Epithelial cell of prostate (primary cell): ENCODE measurements at regions not wholly inside any gene's neighbourhood (a gene's known extent, or its start where the extent isn't known, plus 50 kb on each side); places are given as distances from the start of the nearest gene placed in this dataset.

Experiments used
- DNase-seq: peaks from one replicate; pipeline ENCODE4 v3.0.0-alpha.2; 2011; ENCODE audit warnings: low read depth, low spot score
- H3K27ac ChIP-seq: fragments of 450-650 bp; 2 replicates; pipeline ENCODE4 v1.5.1; 2017; ENCODE audit warnings: mild to moderate bottlenecking

DNA sequence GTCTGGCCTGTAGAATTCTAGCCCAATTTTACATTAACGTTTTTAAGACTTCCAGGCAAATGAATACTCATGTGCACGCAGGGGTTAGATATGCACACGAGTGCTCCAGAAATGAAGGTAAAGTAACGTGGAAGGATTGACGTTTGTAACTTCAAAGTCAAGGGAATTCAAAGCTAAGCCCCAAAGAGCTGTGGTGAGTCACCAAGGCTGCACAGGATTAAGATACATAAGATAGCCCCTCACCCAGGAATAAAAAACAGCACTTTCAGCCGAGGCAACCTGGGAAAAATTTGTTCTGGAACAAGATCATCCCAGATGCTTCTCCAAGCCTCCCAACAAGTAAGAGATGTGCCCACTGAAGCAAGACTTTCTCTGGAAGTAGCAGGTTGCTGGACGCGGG is 259.6 kb upstream of the PLXNA2 start:
- H3K27ac ChIP-seq, result no peak overlapping the region
- DNase-seq, result no peak

DNA sequence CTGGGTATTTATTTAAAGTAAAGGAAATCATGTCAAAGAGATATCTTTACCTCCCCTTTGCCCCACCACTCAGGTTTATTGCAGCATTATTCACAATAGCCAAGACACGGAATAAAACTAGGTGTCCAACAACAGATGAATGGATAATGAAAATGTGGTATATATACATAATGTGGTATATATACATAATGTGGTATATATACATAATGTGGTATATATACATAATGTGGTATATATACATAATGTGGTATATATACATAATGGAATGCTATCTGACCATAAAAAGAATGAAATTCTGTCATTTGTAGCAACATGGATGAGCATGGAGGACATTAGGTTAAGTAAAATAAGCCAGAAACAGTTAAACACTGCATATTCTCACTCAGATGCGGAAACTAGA is 262.6 kb upstream of the PLXNA2 start:
- DNase-seq, result no peak

DNA sequence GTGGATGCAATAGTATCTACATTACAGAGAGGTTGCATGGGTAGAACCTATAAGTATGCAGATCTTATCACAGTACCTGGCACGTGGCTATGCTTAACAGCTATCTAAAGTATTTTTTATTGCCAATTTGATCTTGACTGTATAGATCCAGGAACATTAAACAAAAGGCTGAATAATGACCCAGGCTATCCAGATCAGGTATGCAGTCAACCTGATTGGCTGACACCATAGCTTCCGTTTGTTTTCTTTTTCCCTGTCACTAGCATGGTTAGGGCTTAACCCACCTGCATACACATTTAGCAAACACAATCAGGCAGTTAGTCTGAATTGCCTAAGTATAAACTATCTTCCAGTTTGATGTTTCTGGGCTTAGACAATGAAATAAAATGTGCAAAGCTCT is 264.9 kb upstream of the PLXNA2 start:
- DNase-seq, result no peak
- no peak overlapping the region for H3K27ac ChIP-seq

More for the DNA sequence above, 262.6 kb upstream of the PLXNA2 start:
- H3K27ac ChIP-seq, result no peak overlapping the region

DNA sequence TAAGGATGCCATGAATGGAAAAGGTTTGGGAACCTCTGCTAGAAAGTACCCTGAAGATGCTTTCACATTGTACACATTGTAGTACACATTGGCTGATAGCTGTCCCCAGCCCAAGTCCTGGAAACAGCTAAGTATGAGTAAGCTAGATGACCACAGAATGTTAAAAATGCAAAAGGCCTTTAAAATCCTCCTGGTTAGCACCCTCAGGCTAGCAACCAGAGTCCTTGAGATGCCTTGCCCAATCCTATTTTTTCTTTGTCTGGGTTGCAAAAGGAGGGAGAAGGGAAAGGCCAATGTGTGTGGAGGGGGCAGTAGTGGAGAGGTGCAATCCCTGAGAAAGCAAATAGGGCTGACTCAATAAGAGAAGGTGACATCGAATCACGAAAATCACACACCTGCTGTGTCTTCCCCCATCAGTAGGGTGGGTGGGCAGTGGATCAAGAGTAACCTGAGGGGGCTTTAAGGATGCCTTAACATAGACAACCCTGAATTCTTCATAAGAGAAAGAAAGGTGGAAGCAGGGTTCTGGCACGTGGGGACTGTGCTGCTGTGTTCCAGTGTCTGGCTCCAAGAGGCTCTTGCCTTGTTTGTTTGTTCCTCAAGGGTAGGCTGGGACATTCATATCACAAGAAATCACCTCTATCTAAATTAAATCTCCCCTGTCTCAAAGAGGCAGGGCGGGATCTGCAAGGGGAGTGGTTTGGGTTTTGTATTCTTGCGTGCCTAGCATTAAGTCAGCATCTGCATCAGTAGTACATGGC is 266.2 kb upstream of the PLXNA2 start:
- H3K27ac ChIP-seq, result no peak overlapping the region
- no peak for DNase-seq

DNA sequence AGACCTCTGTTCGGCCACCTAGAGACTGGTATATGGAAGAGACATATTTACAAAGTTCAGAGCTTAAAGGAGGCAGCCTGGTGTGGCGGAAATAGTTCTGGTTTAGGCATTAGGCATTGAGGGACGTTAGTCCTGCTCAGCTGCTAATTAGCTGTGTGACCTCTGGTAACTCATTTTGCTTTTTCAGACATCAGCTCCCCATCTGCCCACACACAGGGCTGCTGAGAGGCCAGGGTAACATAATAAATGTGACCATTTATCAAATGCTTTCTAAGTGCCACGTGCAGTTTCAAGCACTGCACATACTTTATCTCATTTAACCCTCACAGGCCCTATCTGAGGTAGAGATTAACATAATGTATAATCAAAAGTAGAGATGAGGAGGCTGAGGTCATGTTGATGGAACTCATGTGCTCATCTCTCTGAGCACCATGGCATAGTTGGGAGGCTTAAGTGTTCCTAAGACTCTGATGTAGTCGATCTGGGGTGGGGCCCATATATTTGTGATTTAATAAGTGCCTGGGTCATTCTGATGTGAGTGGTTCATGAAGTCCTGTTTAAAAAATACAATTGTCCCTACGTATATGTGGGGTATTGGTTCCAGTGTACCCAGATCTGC is 267.2 kb upstream of the PLXNA2 start:
- no peak for DNase-seq
- no peak overlapping the region for H3K27ac ChIP-seq

DNA sequence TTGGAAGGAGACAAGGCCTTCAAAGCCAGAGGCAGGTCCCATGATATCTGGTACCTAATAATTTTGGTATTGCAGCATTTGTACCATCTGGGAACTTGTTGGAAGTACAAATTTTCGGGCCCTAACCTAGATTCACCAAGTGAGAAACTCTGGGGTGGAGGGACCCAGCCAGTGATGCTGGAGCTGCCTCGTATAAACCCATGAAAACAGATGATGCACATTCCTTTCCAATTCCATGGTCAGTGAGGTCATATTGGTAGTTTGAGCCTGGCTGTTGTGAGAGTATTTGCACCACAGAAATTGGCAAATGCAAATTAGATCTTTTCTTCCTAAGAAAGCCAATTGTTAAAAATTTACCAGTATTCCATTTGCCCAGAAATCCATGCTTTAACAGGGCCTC is 269.6 kb upstream of the PLXNA2 start:
- H3K27ac ChIP-seq, result no peak overlapping the region
- DNase-seq, result no peak

DNA sequence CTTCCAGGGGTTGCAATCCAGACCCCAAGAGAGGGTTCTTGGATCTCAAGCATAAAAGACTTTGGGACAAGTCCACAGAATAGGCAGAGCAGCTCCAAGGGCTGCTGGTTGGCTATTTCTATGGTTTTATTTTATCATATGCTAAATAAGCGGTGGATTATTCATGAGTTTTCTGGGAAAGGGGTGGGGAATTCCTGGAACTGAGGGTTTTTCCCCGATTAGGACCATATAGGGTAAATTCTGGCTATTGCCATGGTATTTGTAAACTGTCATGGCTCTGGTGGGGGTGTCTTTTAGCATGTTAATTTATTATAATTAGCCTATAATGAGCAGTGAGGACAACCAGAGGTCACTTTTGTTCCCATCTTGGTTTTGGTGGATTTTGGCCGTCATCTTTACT is 270.9 kb upstream of the PLXNA2 start:
- no peak for DNase-seq
- H3K27ac ChIP-seq, result no peak overlapping the region

DNA sequence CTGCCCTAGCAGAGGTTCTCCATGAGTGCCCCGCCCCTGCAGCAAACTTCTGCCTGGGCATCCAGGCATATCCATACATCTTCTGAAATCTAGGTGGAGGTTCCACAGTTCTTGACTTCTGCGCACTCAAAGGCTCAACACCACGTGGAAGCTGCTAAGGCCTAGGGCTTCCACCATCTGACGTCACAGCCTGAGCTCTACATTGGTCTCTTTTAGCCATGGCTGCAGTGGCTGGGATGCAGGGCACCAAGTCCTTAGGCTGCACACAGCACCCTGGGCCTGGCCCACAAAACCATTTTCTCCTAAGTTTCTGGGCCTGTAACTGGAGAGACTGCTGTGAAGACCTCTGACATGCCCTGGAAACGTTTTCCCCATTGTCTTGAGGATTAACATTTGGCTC is 272.6 kb upstream of the PLXNA2 start:
- H3K27ac ChIP-seq, result no peak overlapping the region
- no peak for DNase-seq

DNA sequence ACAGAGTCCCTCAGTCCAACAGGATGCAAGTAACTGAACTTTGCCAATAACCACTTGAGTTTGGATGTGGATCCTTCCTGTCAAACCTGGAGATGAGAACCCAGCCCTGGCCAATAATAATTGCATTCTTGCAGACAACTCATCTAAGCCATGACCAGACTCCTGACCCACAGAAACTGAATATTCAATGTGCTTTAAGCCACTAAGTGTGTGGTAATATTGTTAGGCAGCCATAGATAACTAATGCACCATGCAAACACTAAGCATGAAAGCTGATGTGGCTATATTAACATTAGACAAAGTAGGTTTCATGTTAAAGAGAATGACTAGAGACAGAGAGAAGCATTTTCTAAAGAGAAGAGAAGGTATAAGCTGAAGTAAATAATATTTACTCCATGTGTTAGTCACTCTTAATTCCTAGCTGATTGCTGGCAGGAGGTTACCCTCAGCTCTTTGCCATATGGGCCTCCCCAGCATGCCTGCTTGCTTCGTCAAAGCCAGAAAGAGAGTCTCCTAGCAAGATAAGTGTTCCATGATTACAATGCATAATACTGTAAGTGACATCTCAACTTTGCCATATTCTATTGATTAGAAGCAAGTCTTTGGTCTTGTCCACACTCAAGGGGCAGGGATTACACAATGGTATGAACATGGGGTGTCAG is 276.4 kb upstream of the PLXNA2 start:
- no peak for DNase-seq
- no peak overlapping the region for H3K27ac ChIP-seq

DNA sequence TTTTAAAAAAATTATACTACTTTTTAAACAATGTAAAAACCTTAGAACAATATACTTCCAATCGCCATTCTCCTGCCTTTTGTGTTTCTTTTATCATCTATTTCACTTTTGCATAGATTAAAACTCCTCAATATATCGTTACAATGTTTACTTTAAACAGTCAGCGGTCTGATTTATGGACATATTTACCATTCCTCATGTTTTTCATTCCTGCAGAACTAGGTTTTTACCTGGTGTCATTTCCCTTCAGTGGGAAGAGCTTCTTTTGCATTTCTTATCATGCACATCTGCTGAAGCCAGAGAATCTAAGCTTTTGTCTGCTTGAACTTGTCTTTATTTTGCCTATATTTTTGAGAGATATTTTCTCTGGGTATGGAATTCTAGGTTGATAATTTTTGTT is 277.4 kb upstream of the PLXNA2 start:
- DNase-seq, result no peak
- no peak overlapping the region for H3K27ac ChIP-seq

DNA sequence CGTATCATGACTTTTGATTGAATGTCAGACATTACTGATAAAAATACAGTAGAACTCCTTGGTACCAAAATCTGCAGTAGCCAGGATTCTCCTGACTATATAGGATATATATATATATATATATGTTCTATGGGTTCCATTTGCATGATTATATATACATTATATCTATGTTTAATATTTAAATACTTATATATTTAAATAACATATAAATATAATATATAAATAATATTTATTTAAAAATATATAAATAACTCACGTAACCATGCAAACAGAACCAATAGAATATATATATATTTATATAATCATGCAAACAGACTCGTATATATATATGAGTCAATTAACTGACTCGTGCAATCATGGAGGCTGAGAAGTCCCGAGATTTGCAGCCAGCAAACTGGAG is 278.8 kb upstream of the PLXNA2 start:
- H3K27ac ChIP-seq, result no peak overlapping the region
- no peak for DNase-seq

DNA sequence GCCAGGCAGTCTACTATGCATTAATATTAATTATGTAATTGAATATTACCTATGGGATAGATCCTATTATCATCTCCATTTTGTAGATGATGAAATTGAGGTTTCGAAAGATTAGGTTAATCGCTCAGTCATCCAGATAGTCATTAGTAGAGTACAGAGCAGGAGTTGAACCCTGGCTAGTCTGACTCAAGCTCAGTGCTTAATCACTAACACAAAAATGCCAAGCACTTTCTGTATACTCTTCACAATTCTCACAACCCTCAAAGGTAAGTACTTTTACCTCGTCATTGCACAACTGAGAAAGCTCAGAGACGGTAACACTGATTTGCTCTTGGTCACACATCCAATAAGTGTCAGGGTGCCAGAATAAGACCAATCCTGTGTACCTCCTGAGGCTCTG is 280.2 kb upstream of the PLXNA2 start:
- peak overlapping the region; percentile 28 for H3K27ac ChIP-seq
- no peak for DNase-seq

DNA sequence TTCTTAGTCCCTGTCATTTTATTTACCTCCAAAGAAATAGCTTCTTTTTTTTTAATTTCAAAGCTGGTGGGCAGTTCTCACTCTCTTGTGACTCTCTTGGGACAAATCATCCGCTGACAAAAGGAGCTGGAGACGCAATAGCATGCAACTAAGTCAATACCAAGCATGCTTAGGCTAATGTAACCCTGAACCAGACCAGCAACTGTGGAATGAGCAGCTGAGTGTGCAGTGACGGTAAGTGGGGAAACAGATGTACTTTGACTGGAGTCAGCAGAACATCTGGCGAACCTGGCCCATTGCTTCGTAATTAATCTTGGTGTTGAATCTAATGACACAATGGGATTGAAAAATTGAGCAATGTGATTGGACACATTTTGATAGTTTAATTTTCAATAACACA is 280.7 kb upstream of the PLXNA2 start:
- no peak for DNase-seq
- peak overlapping the region; percentile 28 for H3K27ac ChIP-seq

DNA sequence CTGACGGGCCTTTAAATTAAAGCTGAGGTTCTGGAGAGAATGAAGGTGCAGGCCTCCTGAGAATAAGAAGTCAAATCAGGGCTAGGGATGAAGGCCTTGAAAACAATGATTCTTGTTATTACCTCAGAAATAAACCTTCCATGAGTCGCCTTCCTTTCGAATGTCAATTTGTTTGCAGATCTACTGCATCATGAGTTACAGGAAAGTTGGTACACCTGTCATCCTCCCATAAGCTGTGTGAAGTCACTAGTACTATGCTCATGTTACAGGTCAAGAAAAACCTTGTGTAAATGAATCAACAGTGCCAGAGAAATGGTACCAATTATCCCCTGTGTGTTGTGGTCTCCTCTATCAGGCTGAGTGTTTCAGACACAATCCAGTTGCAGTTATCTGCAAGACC is 281.2 kb upstream of the PLXNA2 start:
- no peak for DNase-seq
- no peak overlapping the region for H3K27ac ChIP-seq

DNA sequence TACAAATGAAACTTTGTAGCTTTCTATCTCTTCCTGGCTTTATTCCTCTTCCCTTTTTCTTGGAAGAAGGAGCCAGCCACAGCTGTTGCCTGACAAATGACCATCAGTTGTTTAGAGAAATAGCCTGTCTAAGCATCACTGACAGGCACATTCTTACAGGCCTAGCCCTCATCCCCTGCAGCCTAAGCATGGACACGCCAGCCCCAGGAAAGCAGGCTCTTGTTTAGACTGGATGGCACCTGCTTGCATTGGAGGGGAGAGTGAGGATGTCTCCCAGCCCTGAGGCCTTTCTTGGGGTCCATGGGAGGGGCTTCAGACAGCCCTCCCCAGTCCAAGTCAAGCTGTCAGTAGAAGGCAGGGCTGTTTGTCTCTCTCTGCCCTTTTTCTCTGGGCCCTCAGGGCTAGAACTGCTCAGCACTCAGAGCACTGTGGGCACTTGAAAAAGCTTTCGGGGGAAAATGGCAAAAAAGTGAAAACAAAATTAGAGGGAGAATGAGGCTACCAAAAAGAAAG is 282.5 kb upstream of the PLXNA2 start:
- H3K27ac ChIP-seq, result no peak overlapping the region
- no peak for DNase-seq

DNA sequence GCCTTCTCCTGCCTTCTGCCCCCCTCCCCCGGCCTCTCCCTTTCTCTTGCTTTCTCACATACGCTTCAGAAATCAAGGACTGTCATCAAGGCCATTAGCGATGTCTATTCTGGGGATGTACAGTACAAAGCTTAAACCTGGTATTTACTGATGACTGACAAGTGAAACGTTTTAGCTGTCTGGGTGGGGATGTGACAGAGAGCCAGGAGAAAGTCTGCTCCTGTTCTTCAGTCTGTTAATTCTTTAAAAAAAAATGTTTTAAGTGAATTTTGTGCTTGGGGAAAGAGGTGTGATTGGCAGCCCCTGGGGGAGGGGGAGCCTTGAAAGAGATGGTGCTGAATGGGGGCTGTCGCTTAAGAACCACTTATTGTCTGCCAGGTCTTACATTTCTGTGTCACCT is 283.0 kb upstream of the PLXNA2 start:
- H3K27ac ChIP-seq, result no peak overlapping the region
- DNase-seq, result no peak

DNA sequence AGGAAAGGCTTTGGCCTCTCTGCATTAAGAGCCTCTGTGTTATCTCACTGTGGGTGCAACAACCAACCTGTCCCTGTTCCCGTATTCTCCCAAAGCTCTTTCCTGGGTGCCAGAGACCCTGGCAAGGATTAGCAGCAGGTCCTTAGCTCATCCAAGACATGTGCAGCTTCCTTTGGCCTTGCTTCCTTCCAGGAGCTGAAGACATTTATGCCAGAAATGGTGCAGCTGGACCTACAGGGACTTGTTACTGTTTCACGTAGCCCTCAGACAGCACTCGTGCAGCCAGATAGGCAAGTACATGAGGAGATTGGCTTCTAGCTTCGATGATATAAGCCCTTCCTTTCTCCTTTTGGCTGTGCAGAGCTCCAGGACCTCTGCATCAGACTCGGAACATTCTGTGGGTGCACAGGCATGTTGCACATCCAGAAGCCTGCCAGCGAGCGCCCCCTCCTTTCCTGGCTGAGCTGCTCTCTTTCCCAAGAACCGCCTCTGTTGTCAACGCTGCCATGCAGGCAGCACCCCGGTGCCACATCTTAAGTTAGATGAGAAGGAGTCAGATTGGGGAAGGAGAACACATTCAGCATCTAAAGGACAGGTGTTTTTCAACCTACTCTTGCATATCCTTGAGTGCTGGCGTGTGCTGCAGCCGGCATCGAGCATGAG is 284.5 kb upstream of the PLXNA2 start:
- no peak for DNase-seq

DNA sequence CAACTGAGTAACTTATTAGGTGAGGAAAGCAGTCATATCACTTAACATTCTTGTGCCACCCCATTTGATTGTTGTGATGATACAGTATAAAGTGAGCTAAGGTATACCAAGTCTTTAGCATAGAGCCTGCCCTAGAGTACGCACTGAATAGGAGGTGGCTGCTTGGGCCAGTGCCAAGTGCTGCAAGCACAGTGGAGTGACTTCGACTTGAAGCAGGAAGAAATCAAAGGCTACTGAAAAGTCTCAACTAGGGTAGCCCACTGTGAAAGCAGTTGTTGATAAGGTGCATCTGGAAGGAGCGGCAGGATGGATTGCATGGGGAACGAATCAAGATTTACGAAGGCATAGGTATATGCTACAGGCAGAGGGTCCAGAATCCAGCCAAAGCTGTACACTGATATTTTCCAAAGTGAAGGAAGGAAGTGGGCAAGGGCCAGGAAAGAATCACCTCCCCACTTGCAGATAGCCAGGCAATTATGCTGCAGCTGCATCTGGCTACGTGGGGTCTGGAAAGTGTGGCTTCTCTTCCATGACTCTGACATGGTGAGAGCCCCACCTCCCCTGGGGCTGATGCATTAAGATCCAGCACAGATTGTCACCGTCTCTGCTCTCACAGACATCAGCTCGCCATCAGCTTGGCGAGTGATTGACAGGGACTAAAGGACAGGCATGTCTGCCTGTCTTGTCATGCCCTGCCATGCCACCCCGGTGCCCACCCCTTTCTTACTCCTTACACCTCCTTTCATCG is 287.0 kb upstream of the PLXNA2 start:
- H3K27ac ChIP-seq, result no peak overlapping the region
- DNase-seq, result no peak

More for the DNA sequence above, 284.5 kb upstream of the PLXNA2 start:
- H3K27ac ChIP-seq, result no peak overlapping the region

DNA sequence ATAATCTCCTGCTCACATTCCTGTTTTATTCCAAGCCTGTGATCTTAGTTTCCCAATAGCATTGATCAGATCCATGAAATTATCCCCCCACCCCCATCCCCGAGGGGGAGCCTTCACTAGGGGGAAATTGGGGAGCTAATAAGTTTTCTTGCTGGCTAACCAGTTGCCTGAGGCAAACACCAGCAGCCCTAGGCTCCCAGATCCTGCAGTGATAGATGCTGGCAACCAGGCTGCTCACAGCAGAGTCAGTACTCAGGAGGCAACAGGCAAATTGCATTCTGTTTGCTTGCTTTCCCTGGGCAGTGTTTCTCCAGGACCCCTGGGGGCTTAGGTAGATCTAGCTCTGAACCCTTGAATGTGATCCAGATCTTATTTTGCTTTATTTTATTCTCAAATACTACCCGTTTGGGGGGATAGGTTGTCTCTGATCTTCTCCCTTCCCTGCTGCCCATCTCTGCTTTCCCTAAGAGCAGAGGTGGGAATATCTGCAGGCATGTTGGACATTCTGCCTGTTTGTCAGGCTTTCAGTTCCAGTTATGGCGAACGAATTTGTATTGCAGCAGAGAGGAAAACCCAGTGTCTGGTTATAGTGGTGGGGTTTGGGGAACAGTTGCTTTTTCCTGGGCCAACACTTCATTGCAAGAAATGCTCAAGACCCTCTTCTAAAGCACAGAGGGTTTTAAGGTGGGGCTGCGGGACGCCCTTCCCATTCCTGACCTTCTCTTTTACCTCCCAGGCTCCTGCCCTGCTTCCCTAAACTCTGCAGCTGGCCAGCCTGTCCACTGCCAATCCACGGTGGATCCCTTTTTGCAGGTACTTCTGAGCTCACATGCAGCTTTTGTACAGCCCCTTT is 289.8 kb upstream of the PLXNA2 start:
- H3K27ac ChIP-seq, result no peak overlapping the region
- DNase-seq, result no peak

DNA sequence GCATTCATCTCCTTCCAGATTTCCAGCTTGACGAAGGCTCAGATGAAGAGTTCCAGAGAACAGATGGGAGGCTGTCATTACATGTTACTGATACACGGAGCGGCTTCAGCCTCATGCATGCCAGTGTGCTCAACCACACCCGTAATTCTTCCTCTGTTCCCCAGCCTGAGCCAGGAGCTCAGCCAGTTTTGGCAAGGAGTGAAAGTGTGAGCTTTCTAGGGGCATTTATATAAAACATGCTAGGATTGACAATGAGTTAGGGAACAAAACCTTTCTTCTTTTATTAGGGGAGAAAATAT is 290.4 kb upstream of the PLXNA2 start:
- H3K27ac ChIP-seq, result no peak overlapping the region

More for the DNA sequence above, 290.4 kb upstream of the PLXNA2 start:
- no peak for DNase-seq
